Caco-2 (cell line): ENCODE measurements at regions not wholly inside any gene's neighbourhood (a gene's known extent, or its start where the extent isn't known, plus 50 kb on each side); places are given as distances from the start of the nearest gene placed in this dataset.

Experiments
- BruUV-seq: library from RNA; stranded (reverse); fragments of 400-500 nt; replicated peaks from 2 replicates; lab custom pipeline; 2021; lab: Mats Ljungman, UMichigan
- CTCF ChIA-PET: fragments of 300-600 bp; sonication (Branson Sonifier 250); formaldehyde crosslinking; loops from one replicate; lab custom pipeline; 2022; ENCODE audit warnings: antibody characterized with exemption; lab: Charles Lee
- POLR2A ChIA-PET: fragments of 300-600 bp; sonication (Branson Sonifier 250); formaldehyde crosslinking; loops from one replicate; lab custom pipeline; 2022; ENCODE audit warnings: antibody characterized with exemption; lab: Charles Lee
- DNase-seq, 2 experiments: peaks; one replicate each; pipeline versions ENCODE4 v3.0.0 to v3.0.0-alpha.2; 2020 to 2022
- H3K27me3 ChIP-seq: replicated peaks from 2 replicates; pipeline ENCODE4 v1.6.0; 2011; ENCODE audit warnings: low read length; ENCODE audit not compliant: control insufficient read depth, insufficient read depth
- H3K36me3 ChIP-seq: 2 replicates; pipeline ENCODE4 v1.5.1; 2011; ENCODE audit warnings: low read length; ENCODE audit not compliant: control insufficient read depth, insufficient read depth
- H3K4me1 ChIP-seq: fragments of 250-450 bp; sonication (Bioruptor Pico); 2 replicates; pipeline ENCODE4 v1.5.1; 2020; ENCODE audit warnings: mild to moderate bottlenecking
- H3K4me3 ChIP-seq: 2 replicates; pipeline ENCODE4 v1.5.1; 2011; ENCODE audit warnings: low read depth, mild to moderate bottlenecking, control low read depth, low read length
- H3K9me3 ChIP-seq: fragments of 250-450 bp; sonication (Bioruptor Pico); 2 replicates; pipeline ENCODE4 v1.5.1; 2020; ENCODE audit warnings: mild to moderate bottlenecking, moderate library complexity
- H3K27ac Mint-ChIP-seq: one replicate; pipeline ENCODE4 v1.8.0; 2022; ENCODE audit warnings: mixed read lengths; ENCODE audit not compliant: unreplicated experiment
- H3K27me3 Mint-ChIP-seq: one replicate; pipeline ENCODE4 v1.8.0; 2022; ENCODE audit warnings: mixed read lengths; ENCODE audit not compliant: insufficient read depth, unreplicated experiment
- H3K36me3 Mint-ChIP-seq: one replicate; pipeline ENCODE4 v1.8.0; 2022; ENCODE audit warnings: mild to moderate bottlenecking, mixed read lengths; ENCODE audit not compliant: insufficient read depth, unreplicated experiment
- H3K4me1 Mint-ChIP-seq: one replicate; pipeline ENCODE4 v1.8.0; 2022; ENCODE audit warnings: low read depth, mixed read lengths; ENCODE audit not compliant: unreplicated experiment
- H3K4me3 Mint-ChIP-seq: one replicate; pipeline ENCODE4 v1.8.0; 2022; ENCODE audit warnings: mild to moderate bottlenecking, moderate library complexity, mixed read lengths; ENCODE audit not compliant: unreplicated experiment
- H3K9me3 Mint-ChIP-seq: one replicate; pipeline ENCODE4 v1.8.0; 2022; ENCODE audit warnings: mixed read lengths; ENCODE audit not compliant: unreplicated experiment
- intact Hi-C: fragments of 100-400 bp; cut with micrococcal nuclease; formaldehyde crosslinking; loops from one replicate; pipeline ENCODE4 v1.10.0; 2022; ENCODE audit not compliant: unreplicated experiment
- TF ChIP-seq, protein P1 (sequence below), 2 experiments: fragments of 200-600 bp in 1 of 2; IDR thresholded peaks; 1 replicate in 1 of 2; 2 replicates in 1 of 2; pipeline versions ENCODE4 v1.5.1 to v1.8.0; 2011 to 2022; ENCODE audit warnings: antibody characterized with exemption in 1 of 2, control low read depth in 1 of 2, inconsistent platforms in 1 of 2, low read depth in 1 of 2, low read length in 1 of 2, mild to moderate bottlenecking in 1 of 2, moderate library complexity in 1 of 2; ENCODE audit not compliant: insufficient read depth in 1 of 2, severe bottlenecking in 1 of 2, unreplicated experiment in 1 of 2

GRCh38 chr12:65535946-65536345 is 257.5 kb downstream of the MSRB3 start:
- Mint-ChIP-seq H3K9me3 (peaks cover 15% of the 10 kb centered on the region), H3K4me1 (peaks cover 29% of the 10 kb centered on the region), H3K4me3 (no peak overlapping the region), H3K36me3 (peaks cover 15% of the 10 kb centered on the region), H3K27ac (no peak overlapping the region), H3K27me3 (no peaks in the 10 kb centered on the region)
- Histone ChIP-seq H3K4me3 (no peak overlapping the region), H3K4me1 (peaks cover 40% of the 10 kb centered on the region), H3K36me3 (no peaks in the 10 kb centered on the region), H3K9me3 (peaks cover 12% of the 10 kb centered on the region), H3K27me3 (no peaks in the 10 kb centered on the region)
- TF ChIP-seq, protein P1, sequence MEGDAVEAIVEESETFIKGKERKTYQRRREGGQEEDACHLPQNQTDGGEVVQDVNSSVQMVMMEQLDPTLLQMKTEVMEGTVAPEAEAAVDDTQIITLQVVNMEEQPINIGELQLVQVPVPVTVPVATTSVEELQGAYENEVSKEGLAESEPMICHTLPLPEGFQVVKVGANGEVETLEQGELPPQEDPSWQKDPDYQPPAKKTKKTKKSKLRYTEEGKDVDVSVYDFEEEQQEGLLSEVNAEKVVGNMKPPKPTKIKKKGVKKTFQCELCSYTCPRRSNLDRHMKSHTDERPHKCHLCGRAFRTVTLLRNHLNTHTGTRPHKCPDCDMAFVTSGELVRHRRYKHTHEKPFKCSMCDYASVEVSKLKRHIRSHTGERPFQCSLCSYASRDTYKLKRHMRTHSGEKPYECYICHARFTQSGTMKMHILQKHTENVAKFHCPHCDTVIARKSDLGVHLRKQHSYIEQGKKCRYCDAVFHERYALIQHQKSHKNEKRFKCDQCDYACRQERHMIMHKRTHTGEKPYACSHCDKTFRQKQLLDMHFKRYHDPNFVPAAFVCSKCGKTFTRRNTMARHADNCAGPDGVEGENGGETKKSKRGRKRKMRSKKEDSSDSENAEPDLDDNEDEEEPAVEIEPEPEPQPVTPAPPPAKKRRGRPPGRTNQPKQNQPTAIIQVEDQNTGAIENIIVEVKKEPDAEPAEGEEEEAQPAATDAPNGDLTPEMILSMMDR (IDR thresholded peaks at IDR 0.05; ENCODE audit: insufficient read depth in 1 of 2, low read depth in 1 of 2, low read length in 1 of 2, severe bottlenecking in 1 of 2, unreplicated experiment in 1 of 2) = no peak
- no peak for DNase-seq
- no TSS peak for BruUV-seq
- ChIA-PET POLR2A (no interaction called here), CTCF (no interaction called here)
- intact Hi-C loops = no loop called here

- no peaks in the 10 kb centered on the region for H3K27me3 ChIP-seq
- H3K36me3 Mint-ChIP-seq = peaks cover 12% of the 10 kb centered on the region
- TF ChIP-seq, protein P1 (IDR thresholded peaks at IDR 0.05; ENCODE audit: insufficient read depth in 1 of 2, low read depth in 1 of 2, low read length in 1 of 2, severe bottlenecking in 1 of 2, unreplicated experiment in 1 of 2) = no peak
- no peak overlapping the region for H3K4me3 Mint-ChIP-seq
- intact Hi-C loops = no loop called here
- peaks cover 15% of the 10 kb centered on the region for H3K9me3 Mint-ChIP-seq
- no peak overlapping the region for H3K27ac Mint-ChIP-seq
- no peaks in the 10 kb centered on the region for H3K27me3 Mint-ChIP-seq
- peaks cover 38% of the 10 kb centered on the region for H3K4me1 ChIP-seq
- H3K4me3 ChIP-seq = no peak overlapping the region
- peaks cover 12% of the 10 kb centered on the region for H3K9me3 ChIP-seq
- BruUV-seq = no TSS peak
- ChIA-PET POLR2A (no interaction called here), CTCF (no interaction called here)
- DNase-seq = no peak
- peaks cover 29% of the 10 kb centered on the region for H3K4me1 Mint-ChIP-seq
- H3K36me3 ChIP-seq = no peaks in the 10 kb centered on the region
These were observed 257.9 kb downstream of the MSRB3 start for GRCh38 chr12:65536351-65536750.

DNA sequence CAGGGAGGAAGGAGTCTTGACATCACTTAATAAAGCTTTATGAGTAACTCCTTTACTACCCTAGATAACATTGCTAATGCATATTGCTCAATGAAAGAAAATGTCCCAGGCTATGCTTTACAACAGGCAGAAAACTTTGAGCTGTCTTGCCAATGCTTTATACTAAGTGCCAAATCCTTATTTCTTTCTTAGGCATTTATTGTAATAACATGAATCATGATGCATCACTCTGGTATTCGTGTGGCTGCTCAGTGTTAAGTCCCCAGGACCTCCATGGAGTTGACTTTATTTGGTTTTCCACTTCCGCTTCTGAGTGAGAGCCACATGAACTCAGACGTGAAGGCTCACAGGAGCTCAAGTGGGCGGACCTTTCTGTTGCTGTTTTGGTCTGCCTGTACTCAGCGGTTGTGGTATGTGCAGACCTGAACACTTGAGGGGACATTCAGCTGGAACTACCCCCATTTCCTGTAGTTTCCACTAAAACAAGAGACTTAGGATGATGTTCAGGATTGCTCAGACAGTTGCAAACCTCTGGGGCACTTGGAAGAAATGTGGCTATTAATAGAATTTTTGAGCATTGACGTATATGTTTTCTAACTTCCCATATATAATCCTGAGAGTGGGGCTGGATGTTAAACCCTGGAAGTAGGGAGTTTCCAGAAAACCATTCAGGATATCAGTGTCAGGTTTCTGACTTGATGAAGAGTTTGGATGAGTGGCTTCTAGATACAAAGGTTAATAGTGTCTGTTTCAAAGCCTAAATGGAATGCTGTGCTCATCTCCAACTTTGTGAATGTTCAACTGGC is 258.6 kb downstream of the MSRB3 start:
- Mint-ChIP-seq H3K4me1 (peaks cover 29% of the 10 kb centered on the region), H3K27ac (no peak overlapping the region), H3K9me3 (peaks cover 15% of the 10 kb centered on the region), H3K4me3 (no peak overlapping the region), H3K36me3 (peaks cover 11% of the 10 kb centered on the region), H3K27me3 (no peaks in the 10 kb centered on the region)
- no peaks in the 10 kb centered on the region for H3K36me3 ChIP-seq
- POLR2A ChIA-PET = no interaction called here
- H3K4me1 ChIP-seq = peaks cover 30% of the 10 kb centered on the region
- peaks cover 12% of the 10 kb centered on the region for H3K9me3 ChIP-seq
- DNase-seq = no peak
- CTCF ChIA-PET = no interaction called here
- no peak overlapping the region for H3K4me3 ChIP-seq
- BruUV-seq = no TSS peak
- no peaks in the 10 kb centered on the region for H3K27me3 ChIP-seq
- intact Hi-C loops = no loop called here
- TF ChIP-seq, protein P1 (IDR thresholded peaks at IDR 0.05; ENCODE audit: insufficient read depth in 1 of 2, low read depth in 1 of 2, low read length in 1 of 2, severe bottlenecking in 1 of 2, unreplicated experiment in 1 of 2) = no peak
